Suppressor macrophage treated with lipopolysaccharide for 4 hours (primary cell): ENCODE measurements at regions not wholly inside any gene's neighbourhood (a gene's known extent, or its start where the extent isn't known, plus 50 kb on each side); places are given as distances from the start of the nearest gene placed in this dataset.
"Not testable (repeated sequence)": the region's sequence is repeated elsewhere in the genome, so short reads cannot be mapped to it uniquely, and the experiment has no call there.

ENCODE experiments used
- DNase-seq: peaks from one replicate; pipeline ENCODE4 v3.0.0-alpha.2; 2020

- DNase-seq: no peak
Observed at GRCh38 chr4:72875138-72875537, 194.4 kb downstream of the COX18 start.

GRCh38 chr4:72864898-72865297 is 204.6 kb downstream of the COX18 start:
- DNase-seq: no peak

- DNase-seq: not testable (repeated sequence)
Observed at GRCh38 chr4:72864277-72864676, 205.2 kb downstream of the COX18 start.

- DNase-seq: no peak
Observed at GRCh38 chr4:72860766-72861165, 208.8 kb downstream of the COX18 start.

GRCh38 chr4:72858328-72858727 is 211.2 kb downstream of the COX18 start:
- no peak for DNase-seq

GRCh38 chr4:72857787-72858186 is 211.7 kb downstream of the COX18 start:
- no peak for DNase-seq

GRCh38 chr4:72857216-72857615 is 212.3 kb downstream of the COX18 start:
- DNase-seq: no peak

GRCh38 chr4:72846280-72847111 is 223.0 kb downstream of the COX18 start:
- DNase-seq: no peak

- no peak for DNase-seq
Observed at GRCh38 chr4:72843466-72843865, 226.1 kb downstream of the COX18 start.

- DNase-seq: no peak
Observed at GRCh38 chr4:72842323-72842722, 227.2 kb downstream of the COX18 start.

- not testable (repeated sequence) for DNase-seq
Observed at GRCh38 chr4:72840166-72840565, 229.3 kb downstream of the COX18 start.

- no peak for DNase-seq
Observed at GRCh38 chr4:72828864-72829263, 240.7 kb downstream of the COX18 start.

- DNase-seq: no peak
Observed at GRCh38 chr4:72827968-72828367, 241.5 kb downstream of the COX18 start.

GRCh38 chr4:72820107-72820506 is 249.4 kb downstream of the COX18 start:
- DNase-seq: no peak

- DNase-seq: no peak
Observed at GRCh38 chr4:72817012-72817411, 248.0 kb upstream of the ADAMTS3 start.

GRCh38 chr4:72814241-72814640 is 245.2 kb upstream of the ADAMTS3 start:
- no peak for DNase-seq

GRCh38 chr4:72809208-72809607 is 240.2 kb upstream of the ADAMTS3 start:
- DNase-seq: no peak

GRCh38 chr4:72805284-72805683 is 236.3 kb upstream of the ADAMTS3 start:
- no peak for DNase-seq

- DNase-seq: no peak
Observed at GRCh38 chr4:72797486-72797885, 228.5 kb upstream of the ADAMTS3 start.

GRCh38 chr4:72791054-72791453 is 222.0 kb upstream of the ADAMTS3 start:
- no peak for DNase-seq

- DNase-seq: no peak
Observed at GRCh38 chr4:72786401-72786990, 217.5 kb upstream of the ADAMTS3 start.

GRCh38 chr4:72779241-72779640 is 210.2 kb upstream of the ADAMTS3 start:
- no peak for DNase-seq

GRCh38 chr4:72777436-72777835 is 208.4 kb upstream of the ADAMTS3 start:
- DNase-seq: no peak

GRCh38 chr4:72770708-72771107 is 201.7 kb upstream of the ADAMTS3 start:
- DNase-seq: no peak

- no peak for DNase-seq
Observed at GRCh38 chr4:72768364-72768763, 199.3 kb upstream of the ADAMTS3 start.
